Hepatocyte (in vitro differentiated cells): ENCODE measurements at regions not wholly inside any gene's neighbourhood (a gene's known extent, or its start where the extent isn't known, plus 50 kb on each side); places are given as distances from the start of the nearest gene placed in this dataset.

Source experiments
- EZH2 ChIP-seq: fragments of 200-600 bp; sonication (generic); IDR thresholded peaks from 2 replicates; pipeline ENCODE4 v1.6.1; 2016; ENCODE audit warnings: antibody characterized with exemption, mild to moderate bottlenecking, borderline replicate concordance
- TF ChIP-seq, protein P1 (sequence below): fragments of 200-600 bp; sonication (generic); IDR thresholded peaks from 2 replicates; pipeline ENCODE4 v1.5.1; 2016; ENCODE audit warnings: antibody characterized with exemption, mild to moderate bottlenecking; ENCODE audit not compliant: poor library complexity

DNA sequence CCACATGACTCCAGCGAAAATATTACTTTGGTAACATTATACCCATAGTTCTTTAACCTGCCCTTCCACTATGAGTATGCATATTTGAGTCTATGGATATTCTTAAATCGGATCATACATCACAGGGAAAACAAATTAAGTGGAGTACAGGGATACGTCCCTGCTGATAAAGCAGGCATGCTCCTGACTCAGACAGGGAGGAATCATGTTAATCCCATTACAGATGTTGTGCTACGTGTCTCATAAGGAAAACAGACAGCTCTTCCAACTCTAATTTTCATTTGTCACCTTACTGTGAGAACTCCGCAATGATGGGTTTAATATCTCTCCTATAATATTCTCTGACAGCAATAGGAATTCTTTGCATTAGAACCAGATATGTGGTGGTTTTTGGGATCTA lies 469.5 kb upstream of the POM121L12 start:
- no peak for TF ChIP-seq EZH2
- TF ChIP-seq, protein P1, sequence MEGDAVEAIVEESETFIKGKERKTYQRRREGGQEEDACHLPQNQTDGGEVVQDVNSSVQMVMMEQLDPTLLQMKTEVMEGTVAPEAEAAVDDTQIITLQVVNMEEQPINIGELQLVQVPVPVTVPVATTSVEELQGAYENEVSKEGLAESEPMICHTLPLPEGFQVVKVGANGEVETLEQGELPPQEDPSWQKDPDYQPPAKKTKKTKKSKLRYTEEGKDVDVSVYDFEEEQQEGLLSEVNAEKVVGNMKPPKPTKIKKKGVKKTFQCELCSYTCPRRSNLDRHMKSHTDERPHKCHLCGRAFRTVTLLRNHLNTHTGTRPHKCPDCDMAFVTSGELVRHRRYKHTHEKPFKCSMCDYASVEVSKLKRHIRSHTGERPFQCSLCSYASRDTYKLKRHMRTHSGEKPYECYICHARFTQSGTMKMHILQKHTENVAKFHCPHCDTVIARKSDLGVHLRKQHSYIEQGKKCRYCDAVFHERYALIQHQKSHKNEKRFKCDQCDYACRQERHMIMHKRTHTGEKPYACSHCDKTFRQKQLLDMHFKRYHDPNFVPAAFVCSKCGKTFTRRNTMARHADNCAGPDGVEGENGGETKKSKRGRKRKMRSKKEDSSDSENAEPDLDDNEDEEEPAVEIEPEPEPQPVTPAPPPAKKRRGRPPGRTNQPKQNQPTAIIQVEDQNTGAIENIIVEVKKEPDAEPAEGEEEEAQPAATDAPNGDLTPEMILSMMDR, result no peak
